Esophagus muscularis mucosa (tissue), 3 donors: ENCODE measurements at regions not wholly inside any gene's neighbourhood (a gene's known extent, or its start where the extent isn't known, plus 50 kb on each side); places are given as distances from the start of the nearest gene placed in this dataset.

Source experiments
- POLR2AphosphoS5 ChIP-seq, 2 donors: sonication (generic); formaldehyde crosslinking; IDR thresholded peaks; one replicate each; pipeline ENCODE4 v1.6.1; 2017; ENCODE audit warnings: antibody characterized with exemption in 2 of 2
- TF ChIP-seq, protein P1 (sequence below), 3 experiments: fragments of 200-600 bp in 2 of 3; fragments of 450-650 bp in 1 of 3; sonication (generic) in 2 of 3; IDR thresholded peaks; one replicate each; pipeline ENCODE4 v1.5.1; 2017 to 2019; ENCODE audit warnings: antibody characterized with exemption in 3 of 3, mild to moderate bottlenecking in 2 of 3, moderate library complexity in 1 of 3

DNA sequence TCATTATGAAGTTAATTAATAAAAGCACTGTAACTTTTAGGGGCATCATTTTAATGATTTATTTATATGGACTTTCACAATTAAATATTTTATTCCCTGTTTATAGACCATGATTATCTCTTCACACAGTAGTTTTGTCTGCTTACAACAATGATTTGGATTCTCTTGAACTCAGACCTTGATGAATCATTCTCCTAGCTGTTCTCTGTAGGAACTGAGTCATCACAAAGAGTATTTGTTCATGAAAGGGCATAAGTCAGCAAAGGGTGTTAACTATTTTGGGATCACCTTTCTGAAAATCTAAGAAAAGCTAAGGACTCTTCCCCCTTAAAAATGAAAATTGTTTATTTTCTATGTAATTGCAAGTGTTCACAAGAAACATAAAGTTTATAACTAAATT lies 461.1 kb upstream of the UBE2E3 start:
- TF ChIP-seq, protein P1, sequence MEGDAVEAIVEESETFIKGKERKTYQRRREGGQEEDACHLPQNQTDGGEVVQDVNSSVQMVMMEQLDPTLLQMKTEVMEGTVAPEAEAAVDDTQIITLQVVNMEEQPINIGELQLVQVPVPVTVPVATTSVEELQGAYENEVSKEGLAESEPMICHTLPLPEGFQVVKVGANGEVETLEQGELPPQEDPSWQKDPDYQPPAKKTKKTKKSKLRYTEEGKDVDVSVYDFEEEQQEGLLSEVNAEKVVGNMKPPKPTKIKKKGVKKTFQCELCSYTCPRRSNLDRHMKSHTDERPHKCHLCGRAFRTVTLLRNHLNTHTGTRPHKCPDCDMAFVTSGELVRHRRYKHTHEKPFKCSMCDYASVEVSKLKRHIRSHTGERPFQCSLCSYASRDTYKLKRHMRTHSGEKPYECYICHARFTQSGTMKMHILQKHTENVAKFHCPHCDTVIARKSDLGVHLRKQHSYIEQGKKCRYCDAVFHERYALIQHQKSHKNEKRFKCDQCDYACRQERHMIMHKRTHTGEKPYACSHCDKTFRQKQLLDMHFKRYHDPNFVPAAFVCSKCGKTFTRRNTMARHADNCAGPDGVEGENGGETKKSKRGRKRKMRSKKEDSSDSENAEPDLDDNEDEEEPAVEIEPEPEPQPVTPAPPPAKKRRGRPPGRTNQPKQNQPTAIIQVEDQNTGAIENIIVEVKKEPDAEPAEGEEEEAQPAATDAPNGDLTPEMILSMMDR (IDR thresholded peaks at IDR 0.05): no peak
- no peak for TF ChIP-seq POLR2AphosphoS5 (IDR thresholded peaks at IDR 0.05)
